ENCODE measurements at regions not wholly inside any gene's neighbourhood (a gene's known extent, or its start where the extent isn't known, plus 50 kb on each side); places are given as distances from the start of the nearest gene placed in this dataset.

GRCh38 chr2:64317707-64318475, 136.1 kb upstream of the LGALSL start:
- DNase-seq (ENCODE audit: low read depth) = no peak

DNA sequence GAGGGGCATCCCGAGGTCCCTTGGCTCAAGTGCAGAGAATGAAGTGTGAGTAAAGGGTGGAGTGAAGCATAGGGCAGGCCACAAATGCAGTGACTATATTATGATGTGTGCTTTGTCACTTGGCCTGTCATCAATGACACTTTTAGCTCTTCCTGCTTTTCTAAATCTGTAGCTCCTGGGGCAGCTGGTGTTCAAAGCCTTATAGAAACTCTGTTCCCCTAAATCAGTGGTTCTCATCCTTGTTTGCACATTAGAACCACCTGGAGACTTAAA, 135.6 kb upstream of the LGALSL start:
- no peak for DNase-seq (ENCODE audit: low read depth)

- DNase-seq (ENCODE audit: low read depth) = no peak
Observed at GRCh38 chr2:64319896-64320295, 134.1 kb upstream of the LGALSL start.

GRCh38 chr2:64322433-64322832, 131.5 kb upstream of the LGALSL start:
- no peak for DNase-seq (ENCODE audit: low read depth)

GRCh38 chr2:64323197-64323596, 130.8 kb upstream of the LGALSL start:
- DNase-seq (ENCODE audit: low read depth) = no peak

DNA sequence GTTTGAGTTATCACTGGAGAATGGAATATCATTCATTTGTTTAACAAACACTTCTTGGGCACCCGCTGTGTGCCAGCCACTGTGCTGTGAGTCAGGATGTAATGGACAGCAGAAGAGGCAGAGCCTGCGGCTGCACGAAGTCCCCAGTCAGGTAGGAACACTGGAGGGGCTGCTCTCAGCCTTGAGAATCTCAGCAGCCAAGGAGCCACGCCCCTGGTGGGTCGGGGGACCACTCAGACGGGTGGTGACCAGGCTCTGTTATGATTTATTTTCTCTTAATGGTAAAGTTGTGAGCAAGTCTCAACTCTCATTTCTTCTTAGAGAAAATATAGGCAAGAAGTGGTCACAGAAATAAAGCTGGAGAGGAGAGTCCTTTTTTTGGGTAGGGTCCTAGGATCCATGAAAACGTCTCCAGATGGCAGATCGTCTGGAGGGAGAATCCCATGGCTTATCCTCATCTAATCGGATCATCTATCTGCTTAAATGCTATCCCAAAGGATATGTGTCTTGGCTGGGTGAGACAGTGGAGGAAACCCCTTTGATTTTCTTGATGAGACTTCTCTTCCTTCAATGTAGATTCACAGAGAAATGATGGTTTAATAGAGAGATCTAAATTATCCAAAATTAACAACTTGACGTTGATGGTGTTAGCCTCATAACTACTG, 129.1 kb upstream of the LGALSL start:
- DNase-seq (ENCODE audit: low read depth) = no peak

- no peak for DNase-seq (ENCODE audit: low read depth)
Observed at GRCh38 chr2:64325477-64325851, 128.5 kb upstream of the LGALSL start.

GRCh38 chr2:64325852-64326577, 127.9 kb upstream of the LGALSL start:
- DNase-seq (ENCODE audit: low read depth) = peak; percentile 47

DNA sequence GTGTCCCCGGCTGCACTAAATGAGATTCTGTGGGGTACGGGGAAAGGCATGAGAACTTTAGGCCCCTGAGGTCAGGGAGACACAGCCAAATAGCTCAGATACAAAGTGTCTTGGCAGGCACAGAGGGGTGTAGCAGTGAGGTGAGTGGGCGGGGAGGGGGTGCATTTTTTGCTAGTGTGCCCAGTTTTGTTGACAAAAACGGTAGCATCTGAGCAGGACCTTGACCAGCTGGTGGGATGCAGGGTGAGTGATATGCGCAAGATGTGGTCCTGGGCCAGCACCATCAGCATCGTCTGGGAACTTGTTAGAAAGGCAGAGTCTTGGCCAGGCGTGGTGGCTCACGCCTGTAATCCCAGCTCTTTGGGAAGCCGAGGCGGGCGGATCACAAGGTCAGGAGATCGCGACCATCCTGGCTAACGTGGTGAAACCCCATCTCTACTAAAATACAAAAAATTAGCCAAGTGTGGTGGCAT, 127.3 kb upstream of the LGALSL start:
- no peak for DNase-seq (ENCODE audit: low read depth)

DNA sequence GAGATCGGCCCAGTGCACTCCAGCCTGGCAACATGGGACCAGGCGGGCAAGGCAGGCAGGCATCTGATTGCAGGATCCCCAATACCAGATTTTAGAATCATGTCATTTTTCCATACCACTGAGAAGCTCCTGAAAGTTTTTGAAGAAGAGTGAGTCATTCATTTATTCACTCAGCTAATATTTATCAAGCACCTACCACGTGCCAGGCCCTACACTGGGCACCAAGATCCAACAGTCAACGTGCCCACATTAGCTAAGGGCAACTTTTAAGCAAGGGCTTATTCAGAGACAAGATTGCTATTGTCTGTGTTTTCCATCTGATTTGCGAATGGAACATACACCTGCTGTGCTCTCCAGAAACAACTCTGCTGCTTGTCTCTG, 126.8 kb upstream of the LGALSL start:
- DNase-seq (ENCODE audit: low read depth) = no peak

GRCh38 chr2:64327510-64328414, 126.2 kb upstream of the LGALSL start:
- DNase-seq (ENCODE audit: low read depth) = peak; percentile 40

- DNase-seq (ENCODE audit: low read depth) = no peak
Observed at GRCh38 chr2:64328415-64328722, 125.6 kb upstream of the LGALSL start.

- no peak for DNase-seq (ENCODE audit: low read depth)
Observed at GRCh38 chr2:64328756-64329155, 125.2 kb upstream of the LGALSL start.

DNA sequence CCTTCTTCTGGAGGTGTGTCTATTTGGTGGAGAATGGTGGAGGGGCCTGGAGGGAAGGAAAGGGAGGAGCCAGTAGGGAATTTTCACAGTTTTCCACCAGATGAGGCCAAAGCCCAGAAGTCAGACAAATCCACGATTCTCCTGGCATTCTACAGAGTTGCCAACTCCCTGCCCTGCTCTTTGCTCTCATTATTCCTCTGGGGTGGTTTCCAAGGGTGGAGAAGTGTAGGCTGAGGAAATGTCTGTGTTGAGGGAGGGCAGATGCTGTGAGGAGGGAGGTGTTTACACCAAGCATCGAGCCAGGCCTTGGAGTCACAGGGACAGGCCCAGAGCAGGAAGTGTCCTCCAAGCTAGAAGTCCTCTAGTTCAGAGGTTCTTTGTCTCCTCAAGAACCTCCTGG, 124.1 kb upstream of the LGALSL start:
- DNase-seq (ENCODE audit: low read depth) = no peak

GRCh38 chr2:64330281-64331113, 123.5 kb upstream of the LGALSL start:
- DNase-seq (ENCODE audit: low read depth) = peak; percentile 70

DNA sequence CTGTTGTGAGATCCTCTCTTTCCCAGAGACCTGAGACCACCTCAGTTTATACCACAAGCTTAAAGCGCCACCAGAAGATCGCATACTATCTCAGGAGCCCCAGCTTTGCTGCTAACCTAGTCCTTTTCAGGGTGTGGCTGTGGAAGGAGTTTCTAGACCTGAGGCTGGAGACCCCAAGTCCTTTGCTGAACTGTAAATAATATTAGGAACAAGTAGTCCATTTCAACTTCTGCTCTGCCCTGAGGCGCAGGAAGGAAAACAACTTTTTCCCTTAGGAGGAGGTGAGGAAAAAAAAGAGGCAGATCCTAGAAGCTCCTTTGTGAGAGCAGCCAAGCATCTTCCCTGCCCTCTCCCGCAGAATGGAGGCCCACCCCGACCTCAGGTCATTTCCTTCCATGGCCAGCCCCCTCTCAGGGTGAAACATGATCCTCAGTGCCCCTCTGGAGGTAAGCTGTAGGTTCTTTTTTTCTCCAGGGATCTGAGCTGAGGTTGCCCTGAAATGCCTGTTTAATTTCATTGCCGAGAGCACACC, 122.8 kb upstream of the LGALSL start:
- DNase-seq (ENCODE audit: low read depth) = no peak

- no peak for DNase-seq (ENCODE audit: low read depth)
Observed at GRCh38 chr2:64331849-64332699, 121.9 kb upstream of the LGALSL start.

- DNase-seq (ENCODE audit: low read depth) = no peak
Observed at GRCh38 chr2:64336171-64336570, 117.8 kb upstream of the LGALSL start.

GRCh38 chr2:64337314-64337713, 116.6 kb upstream of the LGALSL start:
- DNase-seq (ENCODE audit: low read depth) = no peak

- DNase-seq (ENCODE audit: low read depth) = no peak
Observed at GRCh38 chr2:64338108-64338507, 115.9 kb upstream of the LGALSL start.
